ENCODE measurements at regions not wholly inside any gene's neighbourhood (a gene's known extent, or its start where the extent isn't known, plus 50 kb on each side); places are given as distances from the start of the nearest gene placed in this dataset.
"Not testable (repeated sequence)": the region's sequence is repeated elsewhere in the genome, so short reads cannot be mapped to it uniquely, and the experiment has no call there.

DNA sequence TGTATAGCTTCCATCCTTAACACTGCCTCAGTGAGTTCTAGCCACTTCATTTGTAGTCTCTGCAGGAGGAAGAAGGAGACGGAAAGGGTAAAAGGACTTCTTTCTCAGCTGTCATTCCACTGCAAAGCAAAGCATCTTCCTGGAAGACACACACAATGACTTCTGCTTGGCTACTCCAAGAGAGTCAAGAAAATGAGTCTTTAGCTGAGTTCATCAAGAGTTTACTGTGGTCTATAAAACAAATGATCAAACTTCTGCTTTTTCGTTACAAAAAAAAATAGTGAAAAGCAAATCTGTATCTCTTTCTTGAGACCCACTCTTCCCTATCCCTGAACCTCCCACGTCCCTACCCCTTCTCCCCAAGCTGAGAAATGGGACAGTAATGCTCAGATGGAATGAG lies 205.0 kb upstream of the AHR start:
- DNase-seq (ENCODE audit: low read depth): no peak

DNA sequence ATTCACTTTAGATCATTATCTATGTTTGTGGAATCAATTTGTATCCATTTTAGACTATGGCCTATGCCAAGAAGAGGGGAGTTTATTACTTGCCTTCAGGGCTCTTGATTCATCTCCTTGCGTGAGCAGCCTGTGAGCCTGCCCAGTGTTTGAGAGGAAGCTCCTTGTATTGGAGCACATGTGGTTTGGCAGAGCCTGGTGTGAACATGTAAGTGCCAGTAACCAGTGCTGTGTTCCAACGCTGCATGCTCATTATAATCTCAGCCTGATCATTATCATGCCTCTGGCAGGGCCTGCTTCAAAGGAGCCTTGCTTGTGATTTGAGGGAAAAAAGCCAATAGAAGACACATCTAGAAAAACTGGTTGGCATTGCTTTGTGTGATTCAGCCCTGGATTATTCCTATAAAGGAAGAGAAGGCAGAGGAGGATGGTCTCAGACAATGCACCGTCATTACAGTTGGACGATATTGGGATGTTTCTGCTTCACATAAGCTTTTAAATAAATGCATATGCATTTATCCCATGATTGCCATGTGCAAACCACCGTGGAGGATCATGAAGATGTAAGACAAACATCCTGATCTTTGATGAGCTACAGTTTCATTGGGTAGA lies 203.4 kb upstream of the AHR start:
- no peak for DNase-seq (ENCODE audit: low read depth)

DNA sequence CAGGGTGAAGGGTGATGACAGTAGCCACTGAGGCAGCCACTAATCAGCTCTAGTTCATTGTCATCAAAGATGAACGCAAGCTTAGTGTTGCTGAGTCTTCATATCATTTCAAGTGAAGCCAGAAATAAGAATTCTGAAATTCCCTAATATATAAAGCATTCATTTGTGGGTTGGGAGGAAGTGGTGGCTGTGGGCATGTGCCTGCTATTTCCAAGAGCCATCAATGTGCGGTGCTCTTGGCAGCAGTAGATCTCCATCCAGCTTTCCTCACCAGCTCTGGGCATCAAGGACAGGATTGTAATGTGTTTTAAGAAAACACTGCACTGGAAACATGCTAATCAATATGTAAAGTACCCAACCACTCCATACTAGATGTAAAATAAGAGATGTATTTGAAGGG lies 202.5 kb upstream of the AHR start:
- DNase-seq (ENCODE audit: low read depth): no peak

DNA sequence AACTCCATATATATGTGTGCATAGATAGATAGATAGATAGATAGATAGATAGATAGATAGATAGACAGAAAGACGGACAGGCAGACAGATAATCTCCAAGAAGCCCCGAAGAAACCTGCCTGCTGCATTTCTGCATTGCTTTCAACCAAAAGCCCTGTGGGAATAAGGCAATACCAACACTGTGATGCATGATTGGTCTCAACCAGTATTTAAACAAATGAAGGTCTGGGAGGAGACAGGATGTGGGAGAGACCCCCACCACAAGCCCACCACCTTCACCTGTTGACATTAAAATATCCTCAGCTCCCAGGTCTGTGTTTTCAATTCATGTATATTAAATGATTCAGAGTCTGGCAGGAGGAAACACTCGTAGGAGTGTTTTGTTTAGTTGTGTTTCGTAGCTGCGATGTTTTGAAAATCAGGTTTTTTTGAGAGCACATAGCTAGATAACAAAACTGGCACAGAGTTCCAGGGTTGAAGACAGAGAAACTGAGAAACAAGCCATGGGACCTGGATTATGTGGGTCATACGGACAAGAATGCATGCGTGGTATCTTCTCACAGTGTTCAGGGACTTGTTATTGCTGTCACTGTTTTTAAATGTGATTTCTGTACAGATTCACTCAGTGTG lies 200.7 kb upstream of the AHR start:
- DNase-seq (ENCODE audit: low read depth): peak; percentile 65

- DNase-seq (ENCODE audit: low read depth): no peak
Measured at GRCh38 chr7:17098515-17098914, 199.9 kb upstream of the AHR start.

DNA sequence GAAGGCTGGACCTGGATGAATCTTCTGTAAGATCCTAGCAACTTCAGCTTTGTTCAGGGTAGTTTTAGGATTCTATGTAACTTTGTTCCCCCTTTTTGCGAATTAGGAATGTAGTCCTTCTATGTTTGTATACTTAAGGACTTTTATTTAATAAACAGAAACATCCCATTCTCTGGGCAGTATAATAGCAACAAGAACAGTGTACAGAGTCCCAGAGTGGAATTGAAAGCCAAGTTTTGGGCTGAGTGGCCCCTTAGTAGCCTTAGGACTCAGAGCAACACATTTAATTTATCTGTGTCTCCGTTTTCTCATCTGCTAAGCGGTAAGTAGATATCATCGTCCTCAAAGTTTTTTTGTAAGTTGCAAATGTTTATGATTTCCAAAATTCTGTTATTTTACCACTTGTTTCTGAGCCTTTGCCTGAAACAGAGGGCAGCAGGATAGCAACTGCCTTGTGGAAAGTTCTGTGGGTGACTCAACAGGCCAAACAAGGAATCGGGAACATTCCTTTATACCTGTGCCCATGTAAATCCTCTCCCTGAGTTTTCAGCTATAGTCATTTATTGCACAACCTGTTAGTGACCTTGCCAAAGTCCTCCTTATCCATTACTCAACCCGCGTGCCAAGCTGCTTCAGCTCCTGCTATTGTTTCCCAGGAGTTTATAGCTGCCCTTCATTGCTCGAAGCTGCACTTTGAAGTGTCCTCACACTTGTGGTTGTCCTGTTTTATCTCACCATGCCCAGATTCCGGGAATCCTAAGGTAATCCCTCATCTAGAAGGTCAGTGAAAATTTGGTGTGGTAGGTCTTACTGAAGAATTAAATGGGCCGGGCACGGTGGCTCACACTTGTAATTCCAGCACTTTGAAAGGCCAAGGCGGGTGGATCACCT lies 199.1 kb upstream of the AHR start:
- DNase-seq (ENCODE audit: low read depth): peak; percentile 98

DNA sequence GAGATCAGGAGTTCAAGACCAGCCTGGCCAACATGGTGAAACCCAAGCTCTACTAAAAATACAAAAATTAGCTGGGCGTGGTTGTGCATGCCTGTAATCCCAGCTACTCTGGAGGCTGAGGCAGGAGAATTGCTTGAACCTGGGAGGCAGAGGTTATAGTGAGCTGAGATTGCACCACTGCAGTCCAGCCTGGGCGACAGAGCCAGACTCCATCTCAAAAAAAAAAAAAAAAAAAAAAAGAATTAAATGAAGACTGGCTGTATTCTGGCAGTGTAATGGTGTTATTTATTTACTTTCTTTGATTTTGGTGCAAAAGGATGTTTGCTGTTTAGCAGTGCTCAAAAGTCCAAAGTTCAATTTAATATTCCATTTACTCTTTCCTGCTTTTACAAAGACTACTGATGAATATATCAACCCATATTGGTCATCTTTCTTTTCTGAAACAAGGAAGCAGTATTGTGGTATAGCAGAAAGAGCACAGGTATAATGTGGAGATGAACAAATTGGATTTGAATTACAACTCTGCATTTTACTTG lies 198.4 kb upstream of the AHR start:
- not testable (repeated sequence) for DNase-seq (ENCODE audit: low read depth)

DNA sequence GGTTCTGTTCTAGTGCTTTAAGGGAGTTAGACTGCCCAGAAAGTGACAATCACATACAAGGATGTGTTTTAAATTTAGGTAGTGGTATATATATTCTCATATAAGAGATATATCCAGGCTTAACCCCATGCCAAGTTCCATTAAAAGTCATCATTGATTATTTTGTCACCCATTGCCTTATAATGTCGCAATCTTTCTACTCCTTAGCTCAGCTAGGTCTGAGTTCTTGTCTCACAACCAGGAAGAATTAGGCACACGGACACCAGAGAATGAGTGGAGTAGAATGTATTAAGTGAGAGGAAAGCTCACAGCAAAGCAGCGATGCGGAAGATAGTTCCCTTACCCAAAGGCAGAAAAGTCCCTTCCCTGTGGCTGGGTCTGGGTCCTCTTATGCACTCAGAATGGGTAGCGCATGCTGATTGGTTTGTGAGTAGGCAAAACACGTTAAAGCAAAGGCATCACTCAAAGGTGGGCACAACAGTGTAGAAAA lies 197.2 kb upstream of the AHR start:
- no peak for DNase-seq (ENCODE audit: low read depth)

DNA sequence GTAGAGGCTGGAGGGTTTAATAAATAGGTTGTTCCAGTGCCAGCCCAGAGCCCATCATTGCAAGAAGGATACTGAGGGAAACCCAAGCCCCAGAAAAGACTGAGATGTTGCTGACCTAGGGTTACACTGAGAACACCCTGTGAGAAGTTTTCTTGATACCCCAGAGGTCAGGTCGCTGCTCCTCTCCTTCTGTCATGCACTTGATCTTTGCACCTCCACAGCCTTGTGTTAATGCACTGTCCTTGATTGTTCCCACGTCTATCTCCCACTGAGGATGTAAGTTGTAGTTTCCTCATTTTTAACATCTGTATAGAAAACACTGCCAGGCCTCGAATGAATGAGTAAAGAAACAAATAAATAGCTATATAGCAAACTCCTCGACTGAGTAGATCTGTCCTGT lies 195.3 kb upstream of the AHR start:
- DNase-seq (ENCODE audit: low read depth): no peak

- DNase-seq (ENCODE audit: low read depth): peak; percentile 11
Measured at GRCh38 chr7:17103984-17104383, 194.5 kb upstream of the AHR start.

GRCh38 chr7:17104419-17104818 lies 194.0 kb upstream of the AHR start:
- DNase-seq (ENCODE audit: low read depth): no peak

DNA sequence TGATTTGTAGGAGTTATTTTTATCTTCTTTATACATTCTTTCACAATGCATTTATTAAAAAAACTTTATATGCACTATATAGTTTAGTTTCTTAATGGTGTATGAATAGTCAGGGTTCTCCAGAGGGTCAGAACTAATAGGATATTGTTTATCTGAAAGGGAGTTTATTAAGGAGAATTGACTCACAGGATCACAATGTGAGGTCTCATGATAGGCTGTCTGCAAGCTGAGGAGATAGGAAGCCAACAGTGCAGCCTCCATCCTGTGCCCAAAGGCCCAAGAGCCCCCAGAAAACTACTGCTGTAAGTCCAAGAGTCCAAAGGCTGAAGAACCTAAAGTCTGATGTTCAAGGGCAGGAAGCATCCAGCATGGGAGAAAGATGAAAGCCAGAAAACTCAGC lies 192.8 kb upstream of the AHR start:
- DNase-seq (ENCODE audit: low read depth): peak; percentile 57

GRCh38 chr7:17108049-17108584 lies 190.3 kb upstream of the AHR start:
- DNase-seq (ENCODE audit: low read depth): no peak

DNA sequence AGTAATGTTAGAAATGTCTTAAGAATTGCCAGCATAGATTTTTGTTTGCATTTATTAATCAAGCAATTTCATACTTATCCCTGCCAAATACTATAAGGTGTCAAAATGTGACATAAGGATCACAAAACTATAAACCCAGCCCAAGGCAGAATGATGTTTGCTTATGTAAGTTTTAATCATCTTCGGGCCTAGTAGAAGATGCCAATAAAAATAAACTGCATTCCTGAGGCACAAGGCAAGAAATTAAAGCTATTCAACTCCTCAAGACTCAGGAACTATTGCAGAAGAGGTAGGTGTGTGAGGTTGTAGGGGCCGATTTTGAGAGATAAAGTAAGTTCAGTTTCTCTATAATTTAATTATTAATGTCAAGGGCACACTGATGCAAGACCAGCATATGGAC lies 189.4 kb upstream of the AHR start:
- DNase-seq (ENCODE audit: low read depth): no peak

DNA sequence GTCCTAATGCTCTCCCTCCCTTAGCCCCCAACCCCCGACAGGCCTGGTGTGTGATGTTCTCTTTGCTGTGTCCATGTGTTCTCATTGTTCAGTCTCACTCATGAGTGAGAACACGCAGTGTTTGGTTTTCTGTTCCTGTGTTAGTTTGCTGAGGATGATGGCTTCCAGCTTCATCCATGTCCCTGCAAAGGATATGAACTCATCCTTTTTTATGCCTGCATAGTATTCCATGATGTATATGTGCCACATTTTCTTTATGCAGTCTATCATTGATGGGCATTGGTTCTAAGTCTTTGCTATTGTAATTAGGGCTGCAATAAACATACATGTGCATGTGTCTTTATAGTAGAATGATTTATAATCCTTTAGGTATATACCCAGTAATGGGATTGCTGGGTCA lies 184.7 kb upstream of the AHR start:
- not testable (repeated sequence) for DNase-seq (ENCODE audit: low read depth)

DNA sequence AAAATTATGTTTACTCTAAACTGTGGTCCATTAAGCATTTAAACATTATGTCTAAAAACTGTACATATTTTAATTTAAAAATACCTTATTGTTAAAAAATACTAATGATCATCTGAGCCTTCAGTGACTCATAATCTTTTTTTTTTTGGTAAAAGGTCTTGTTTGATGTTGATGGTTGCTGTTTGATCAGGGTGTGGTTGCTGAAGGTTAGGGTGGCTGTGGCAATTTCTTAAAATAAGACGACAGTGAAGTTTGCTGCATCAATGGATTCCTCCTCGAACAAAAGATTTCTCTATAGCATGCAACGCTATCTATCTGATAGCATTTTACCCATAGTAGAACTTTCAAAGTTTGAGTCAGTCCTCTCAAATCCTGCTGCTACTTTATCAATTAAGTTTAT lies 180.0 kb upstream of the AHR start:
- DNase-seq (ENCODE audit: low read depth): no peak

DNA sequence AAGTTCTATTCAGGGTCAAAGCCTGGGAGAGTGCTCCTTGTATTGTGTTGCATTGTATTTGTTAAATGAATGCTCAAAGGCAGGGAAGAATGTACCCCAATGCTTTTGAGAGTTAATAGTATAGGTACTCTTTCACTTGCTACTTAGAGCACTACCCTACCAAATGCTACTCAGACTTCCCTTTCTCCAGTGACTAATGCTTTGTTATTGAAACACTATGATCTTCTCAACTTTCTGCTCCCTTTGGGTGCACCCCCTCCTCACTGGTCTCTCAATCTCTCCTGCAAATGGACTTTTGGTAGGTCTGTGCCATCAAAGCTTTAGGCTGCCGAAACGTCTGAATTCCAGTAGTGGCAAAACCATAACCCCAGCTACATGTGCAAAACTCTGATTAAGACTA lies 177.7 kb upstream of the AHR start:
- DNase-seq (ENCODE audit: low read depth): no peak

GRCh38 chr7:17121671-17122070 lies 176.8 kb upstream of the AHR start:
- no peak for DNase-seq (ENCODE audit: low read depth)

DNA sequence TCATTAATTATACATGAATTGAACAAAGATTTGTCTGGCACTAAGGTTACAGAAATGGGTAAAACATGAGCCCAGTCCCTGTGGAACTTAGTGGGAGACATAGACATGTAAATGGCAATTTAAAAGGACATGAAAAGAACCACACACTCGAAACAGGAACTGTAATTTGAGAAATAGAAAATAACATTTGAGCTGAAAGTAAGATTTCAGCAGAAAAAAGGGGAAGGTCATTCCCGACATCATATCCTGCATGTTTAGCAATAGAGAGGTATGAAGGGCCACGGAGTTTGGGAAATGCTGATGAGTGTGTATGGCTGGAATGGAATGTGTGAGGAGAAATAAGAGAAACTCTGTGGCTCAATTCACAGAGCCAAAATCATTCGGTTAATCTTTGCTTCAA lies 175.4 kb upstream of the AHR start:
- DNase-seq (ENCODE audit: low read depth): peak; percentile 85

- no peak for DNase-seq (ENCODE audit: low read depth)
Measured at GRCh38 chr7:17126413-17127268, 171.8 kb upstream of the AHR start.

GRCh38 chr7:17129218-17129617 lies 169.2 kb upstream of the AHR start:
- no peak for DNase-seq (ENCODE audit: low read depth)

All from amniotic epithelial cell (primary cell).